ENCODE measurements at regions not wholly inside any gene's neighbourhood (a gene's known extent, or its start where the extent isn't known, plus 50 kb on each side); places are given as distances from the start of the nearest gene placed in this dataset.

DNA sequence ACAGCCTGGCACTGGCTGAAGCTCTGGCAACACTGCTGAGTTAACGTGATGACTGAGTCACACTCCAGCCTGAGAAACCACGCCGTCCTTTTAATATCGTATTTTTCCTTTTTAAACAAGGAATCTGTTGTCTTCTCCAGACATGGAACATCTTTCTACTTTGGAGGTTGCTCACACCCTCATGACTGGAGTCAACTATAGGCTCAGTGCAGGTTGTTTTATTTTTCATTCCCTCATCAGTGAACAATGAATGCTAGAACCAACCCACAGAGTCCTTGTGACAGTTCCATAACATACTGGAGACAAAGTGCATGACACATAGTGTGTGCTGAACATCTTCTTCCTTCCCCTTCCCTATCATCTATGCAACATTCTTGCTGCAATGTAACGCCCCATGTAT lies 76.8 kb upstream of the CPEB2 start:
- H3K27me3 Mint-ChIP-seq (ENCODE audit: unreplicated experiment), result peaks cover 9% of the 10 kb centered on the region
- no peak overlapping the region for H3K27ac Mint-ChIP-seq (ENCODE audit: unreplicated experiment)
- H3K4me1 Mint-ChIP-seq (ENCODE audit: unreplicated experiment), result no peaks in the 10 kb centered on the region

DNA sequence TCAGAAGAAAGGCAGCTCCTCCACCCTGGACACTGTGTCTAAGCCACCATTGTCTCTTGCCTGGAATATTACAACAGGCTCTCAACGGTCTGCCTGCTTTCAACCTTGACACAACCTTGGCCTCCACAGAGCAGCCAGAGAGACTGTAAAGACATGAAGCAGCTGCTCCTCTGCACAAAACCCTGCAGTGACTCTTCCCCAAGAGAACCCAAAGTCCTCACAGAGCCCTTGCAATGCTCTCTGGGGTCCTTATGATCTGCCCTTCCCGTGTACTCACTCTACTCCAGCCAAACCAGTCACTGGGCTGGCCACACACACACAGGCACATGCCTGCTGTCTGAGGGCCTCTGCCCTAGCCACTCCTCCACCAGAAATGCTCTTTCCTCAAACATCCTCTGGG lies 75.9 kb upstream of the CPEB2 start:
- TF ChIP-seq, protein P1, sequence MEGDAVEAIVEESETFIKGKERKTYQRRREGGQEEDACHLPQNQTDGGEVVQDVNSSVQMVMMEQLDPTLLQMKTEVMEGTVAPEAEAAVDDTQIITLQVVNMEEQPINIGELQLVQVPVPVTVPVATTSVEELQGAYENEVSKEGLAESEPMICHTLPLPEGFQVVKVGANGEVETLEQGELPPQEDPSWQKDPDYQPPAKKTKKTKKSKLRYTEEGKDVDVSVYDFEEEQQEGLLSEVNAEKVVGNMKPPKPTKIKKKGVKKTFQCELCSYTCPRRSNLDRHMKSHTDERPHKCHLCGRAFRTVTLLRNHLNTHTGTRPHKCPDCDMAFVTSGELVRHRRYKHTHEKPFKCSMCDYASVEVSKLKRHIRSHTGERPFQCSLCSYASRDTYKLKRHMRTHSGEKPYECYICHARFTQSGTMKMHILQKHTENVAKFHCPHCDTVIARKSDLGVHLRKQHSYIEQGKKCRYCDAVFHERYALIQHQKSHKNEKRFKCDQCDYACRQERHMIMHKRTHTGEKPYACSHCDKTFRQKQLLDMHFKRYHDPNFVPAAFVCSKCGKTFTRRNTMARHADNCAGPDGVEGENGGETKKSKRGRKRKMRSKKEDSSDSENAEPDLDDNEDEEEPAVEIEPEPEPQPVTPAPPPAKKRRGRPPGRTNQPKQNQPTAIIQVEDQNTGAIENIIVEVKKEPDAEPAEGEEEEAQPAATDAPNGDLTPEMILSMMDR (IDR thresholded peaks at IDR 0.05), result no peak
- Mint-ChIP-seq H3K27ac (ENCODE audit: unreplicated experiment) (no peak overlapping the region), H3K36me3 (ENCODE audit: unreplicated experiment) (no peaks in the 10 kb centered on the region), H3K4me3 (ENCODE audit: unreplicated experiment) (no peak overlapping the region), H3K4me1 (ENCODE audit: unreplicated experiment) (no peaks in the 10 kb centered on the region), H3K27me3 (ENCODE audit: unreplicated experiment) (peaks cover 15% of the 10 kb centered on the region), H3K9me3 (ENCODE audit: unreplicated experiment) (no peaks in the 10 kb centered on the region)
- no peak for DNase-seq (ENCODE audit: extremely low spot score, unreplicated experiment)

More for the DNA sequence above, 76.8 kb upstream of the CPEB2 start:
- Mint-ChIP-seq H3K4me3 (ENCODE audit: unreplicated experiment) (no peak overlapping the region), H3K36me3 (ENCODE audit: unreplicated experiment) (no peaks in the 10 kb centered on the region), H3K9me3 (ENCODE audit: unreplicated experiment) (no peaks in the 10 kb centered on the region)
- TF ChIP-seq, protein P1 (IDR thresholded peaks at IDR 0.05), result no peak
- DNase-seq (ENCODE audit: extremely low spot score, unreplicated experiment), result no peak

DNA sequence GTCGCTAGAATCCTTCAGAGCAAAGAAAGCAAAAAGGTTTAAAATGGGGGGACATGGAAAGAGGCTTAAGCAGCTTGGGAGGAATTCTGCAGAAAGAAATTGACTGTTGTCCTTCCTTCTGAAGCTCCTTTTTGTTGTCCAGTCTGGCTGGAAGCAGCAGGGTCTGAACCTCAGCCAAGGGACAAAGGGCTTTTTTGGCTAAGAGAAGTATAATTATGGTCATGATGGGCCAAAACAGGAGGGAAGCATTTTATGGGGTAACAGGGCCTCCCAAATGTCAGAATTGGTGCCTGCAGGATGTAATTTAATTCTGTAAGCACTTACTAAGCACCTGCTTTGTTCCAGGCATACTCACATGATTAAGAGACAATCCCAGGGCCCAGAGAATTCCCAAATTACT lies 74.2 kb upstream of the CPEB2 start:
- no peak for DNase-seq (ENCODE audit: extremely low spot score, unreplicated experiment)
- Mint-ChIP-seq H3K27ac (ENCODE audit: unreplicated experiment) (no peak overlapping the region), H3K27me3 (ENCODE audit: unreplicated experiment) (peaks cover 26% of the 10 kb centered on the region), H3K36me3 (ENCODE audit: unreplicated experiment) (no peaks in the 10 kb centered on the region), H3K9me3 (ENCODE audit: unreplicated experiment) (no peaks in the 10 kb centered on the region), H3K4me3 (ENCODE audit: unreplicated experiment) (no peak overlapping the region), H3K4me1 (ENCODE audit: unreplicated experiment) (no peaks in the 10 kb centered on the region)
- TF ChIP-seq, protein P1 (IDR thresholded peaks at IDR 0.05), result no peak

GRCh38 chr4:14929669-14930068 lies 72.6 kb upstream of the CPEB2 start:
- Mint-ChIP-seq H3K27me3 (ENCODE audit: unreplicated experiment) (peaks cover 27% of the 10 kb centered on the region), H3K27ac (ENCODE audit: unreplicated experiment) (no peak overlapping the region), H3K36me3 (ENCODE audit: unreplicated experiment) (no peaks in the 10 kb centered on the region), H3K4me3 (ENCODE audit: unreplicated experiment) (no peak overlapping the region), H3K4me1 (ENCODE audit: unreplicated experiment) (no peaks in the 10 kb centered on the region), H3K9me3 (ENCODE audit: unreplicated experiment) (no peaks in the 10 kb centered on the region)
- TF ChIP-seq, protein P1 (IDR thresholded peaks at IDR 0.05), result no peak
- DNase-seq (ENCODE audit: extremely low spot score, unreplicated experiment), result no peak

- no peaks in the 10 kb centered on the region for H3K36me3 Mint-ChIP-seq (ENCODE audit: unreplicated experiment)
- no peak overlapping the region for H3K27ac Mint-ChIP-seq (ENCODE audit: unreplicated experiment)
- TF ChIP-seq, protein P1 (IDR thresholded peaks at IDR 0.05), result no peak
- H3K4me1 Mint-ChIP-seq (ENCODE audit: unreplicated experiment), result no peaks in the 10 kb centered on the region
- peaks cover 42% of the 10 kb centered on the region for H3K27me3 Mint-ChIP-seq (ENCODE audit: unreplicated experiment)
- H3K9me3 Mint-ChIP-seq (ENCODE audit: unreplicated experiment), result no peaks in the 10 kb centered on the region
- DNase-seq (ENCODE audit: extremely low spot score, unreplicated experiment), result no peak
- H3K4me3 Mint-ChIP-seq (ENCODE audit: unreplicated experiment), result no peak overlapping the region
Measured at GRCh38 chr4:14934704-14935390, 67.4 kb upstream of the CPEB2 start.
